ENCODE measurements at regions not wholly inside any gene's neighbourhood (a gene's known extent, or its start where the extent isn't known, plus 50 kb on each side); places are given as distances from the start of the nearest gene placed in this dataset.
"Not testable (repeated sequence)": the region's sequence is repeated elsewhere in the genome, so short reads cannot be mapped to it uniquely, and the experiment has no call there.

GRCh38 chr15:35958975-35959374 lies 413.0 kb upstream of the DPH6 start:
- Histone ChIP-seq H3K27ac (ENCODE audit: poor library complexity, severe bottlenecking) (no peak overlapping the region), H3K4me1 (ENCODE audit: insufficient read depth, poor library complexity, severe bottlenecking) (peaks cover 4% of the 10 kb centered on the region), H3K36me3 (ENCODE audit: low read depth) (no peaks in the 10 kb centered on the region), H3K27me3 (ENCODE audit: insufficient read depth, poor library complexity, severe bottlenecking) (peaks cover 5% of the 10 kb centered on the region), H3K9me3 (ENCODE audit: severe bottlenecking) (no peaks in the 10 kb centered on the region), H3K4me3 (ENCODE audit: severe bottlenecking) (no peak overlapping the region)
- no peak for TF ChIP-seq CTCF (IDR thresholded peaks at IDR 0.05; ENCODE audit: poor library complexity, severe bottlenecking)
- ATAC-seq (ENCODE audit: low read depth) (no peak), DNase-seq (ENCODE audit: low spot score) (no peak)

GRCh38 chr15:35963326-35963725 lies 417.4 kb upstream of the DPH6 start:
- no peak for ATAC-seq (ENCODE audit: low read depth)
- Histone ChIP-seq H3K36me3 (ENCODE audit: low read depth) (no peaks in the 10 kb centered on the region), H3K4me3 (ENCODE audit: severe bottlenecking) (no peak overlapping the region), H3K27me3 (ENCODE audit: insufficient read depth, poor library complexity, severe bottlenecking) (no peaks in the 10 kb centered on the region), H3K27ac (ENCODE audit: poor library complexity, severe bottlenecking) (no peak overlapping the region), H3K4me1 (ENCODE audit: insufficient read depth, poor library complexity, severe bottlenecking) (peaks cover 2% of the 10 kb centered on the region), H3K9me3 (ENCODE audit: severe bottlenecking) (no peaks in the 10 kb centered on the region)
- DNase-seq (ENCODE audit: low spot score), result no peak
- no peak for TF ChIP-seq CTCF (IDR thresholded peaks at IDR 0.05; ENCODE audit: poor library complexity, severe bottlenecking)

GRCh38 chr15:35966781-35967180 lies 420.8 kb upstream of the DPH6 start:
- H3K36me3 ChIP-seq (ENCODE audit: low read depth), result no peaks in the 10 kb centered on the region

GRCh38 chr15:35967968-35968367 lies 422.0 kb upstream of the DPH6 start:
- H3K4me3 ChIP-seq (ENCODE audit: severe bottlenecking); DNase-seq (ENCODE audit: low spot score); H3K9me3 ChIP-seq (ENCODE audit: severe bottlenecking); H3K27me3 ChIP-seq (ENCODE audit: insufficient read depth, poor library complexity, severe bottlenecking); ATAC-seq (ENCODE audit: low read depth); H3K4me1 ChIP-seq (ENCODE audit: insufficient read depth, poor library complexity, severe bottlenecking); H3K36me3 ChIP-seq (ENCODE audit: low read depth); H3K27ac ChIP-seq (ENCODE audit: poor library complexity, severe bottlenecking): not testable (repeated sequence)

More at GRCh38 chr15:35966781-35967180, 420.8 kb upstream of the DPH6 start:
- no peak for TF ChIP-seq CTCF (IDR thresholded peaks at IDR 0.05; ENCODE audit: poor library complexity, severe bottlenecking)
- Histone ChIP-seq H3K9me3 (ENCODE audit: severe bottlenecking) (no peaks in the 10 kb centered on the region), H3K4me3 (ENCODE audit: severe bottlenecking) (no peak overlapping the region), H3K27me3 (ENCODE audit: insufficient read depth, poor library complexity, severe bottlenecking) (no peaks in the 10 kb centered on the region), H3K4me1 (ENCODE audit: insufficient read depth, poor library complexity, severe bottlenecking) (no peaks in the 10 kb centered on the region), H3K27ac (ENCODE audit: poor library complexity, severe bottlenecking) (no peak overlapping the region)
- no peak for DNase-seq (ENCODE audit: low spot score)
- no peak for ATAC-seq (ENCODE audit: low read depth)

GRCh38 chr15:35973029-35973428 lies 427.1 kb upstream of the DPH6 start:
- Histone ChIP-seq H3K4me1 (ENCODE audit: insufficient read depth, poor library complexity, severe bottlenecking) (no peaks in the 10 kb centered on the region), H3K27ac (ENCODE audit: poor library complexity, severe bottlenecking) (no peak overlapping the region), H3K4me3 (ENCODE audit: severe bottlenecking) (no peak overlapping the region), H3K36me3 (ENCODE audit: low read depth) (no peaks in the 10 kb centered on the region), H3K9me3 (ENCODE audit: severe bottlenecking) (peaks cover 2% of the 10 kb centered on the region), H3K27me3 (ENCODE audit: insufficient read depth, poor library complexity, severe bottlenecking) (peaks cover 3% of the 10 kb centered on the region)
- ATAC-seq (ENCODE audit: low read depth) (no peak), DNase-seq (ENCODE audit: low spot score) (no peak)
- no peak for TF ChIP-seq CTCF (IDR thresholded peaks at IDR 0.05; ENCODE audit: poor library complexity, severe bottlenecking)
